SU-DHL-6 (cell line): ENCODE measurements at regions not wholly inside any gene's neighbourhood (a gene's known extent, or its start where the extent isn't known, plus 50 kb on each side); places are given as distances from the start of the nearest gene placed in this dataset.

ENCODE experiments used
- CTCF ChIP-seq: fragments of 200-600 bp; sonication (generic); IDR thresholded peaks from one replicate; pipeline ENCODE4 v1.5.1; 2017; ENCODE audit warnings: antibody characterized with exemption, mild to moderate bottlenecking, low read length, moderate library complexity; ENCODE audit not compliant: insufficient read depth, poor library complexity, severe bottlenecking
- EZH2phosphoT487 ChIP-seq: fragments of 200-600 bp; sonication (generic), shearing (Covaris generic); conservative IDR thresholded peaks from 2 replicates; pipeline ENCODE4 v1.6.1; 2018; ENCODE audit warnings: mild to moderate bottlenecking, antibody characterized with exemption, low read length, moderate library complexity, mixed read lengths

- TF ChIP-seq CTCF (no peak), EZH2phosphoT487 (no peak)
These were observed 225.4 kb upstream of the GLRA2 start for GRCh38 chrX:14303891-14304290.
